ENCODE measurements at regions not wholly inside any gene's neighbourhood (a gene's known extent, or its start where the extent isn't known, plus 50 kb on each side); places are given as distances from the start of the nearest gene placed in this dataset.
"Not testable (repeated sequence)": the region's sequence is repeated elsewhere in the genome, so short reads cannot be mapped to it uniquely, and the experiment has no call there.

DNA sequence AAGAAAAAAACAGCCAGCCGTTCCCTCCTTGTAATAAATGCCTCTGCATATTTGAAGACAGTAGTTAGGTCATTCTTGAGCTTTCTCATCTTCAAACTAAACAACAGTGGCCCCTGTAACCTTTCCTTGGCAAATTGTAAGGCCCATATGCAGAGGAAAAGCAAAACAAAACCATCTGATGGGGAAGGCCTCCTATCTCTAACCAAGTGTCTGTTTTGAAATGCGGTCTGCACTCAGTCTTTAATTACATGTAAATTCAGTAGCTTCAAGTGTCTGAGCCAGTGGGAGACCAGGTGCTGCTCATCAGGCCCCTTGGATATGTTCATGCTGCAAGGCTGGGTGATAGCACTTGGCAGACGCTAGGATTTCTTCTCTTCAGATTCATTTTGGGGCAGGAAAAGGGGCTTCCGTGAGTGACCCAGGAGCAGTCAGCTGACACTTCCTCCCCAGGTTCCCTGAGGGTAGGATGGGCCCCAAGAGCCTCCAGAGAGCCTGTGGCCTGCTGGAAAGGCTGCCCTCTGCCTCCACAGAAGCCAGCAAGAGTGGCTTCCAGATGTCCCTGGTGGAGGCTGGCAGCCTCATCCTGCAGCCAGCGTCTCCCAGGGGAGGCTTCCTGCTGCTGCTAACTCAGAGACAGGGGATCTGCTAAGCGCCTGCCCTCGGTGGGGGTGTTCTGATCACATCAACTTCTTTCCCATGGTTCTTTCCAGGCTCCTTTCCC is 60.2 kb upstream of the PLGLB2 start:
- H3K4me3 ChIP-seq (ENCODE audit: low read depth, low read length): not testable (repeated sequence)
- peak; percentile 67 for DNase-seq (ENCODE audit: low read depth)

DNA sequence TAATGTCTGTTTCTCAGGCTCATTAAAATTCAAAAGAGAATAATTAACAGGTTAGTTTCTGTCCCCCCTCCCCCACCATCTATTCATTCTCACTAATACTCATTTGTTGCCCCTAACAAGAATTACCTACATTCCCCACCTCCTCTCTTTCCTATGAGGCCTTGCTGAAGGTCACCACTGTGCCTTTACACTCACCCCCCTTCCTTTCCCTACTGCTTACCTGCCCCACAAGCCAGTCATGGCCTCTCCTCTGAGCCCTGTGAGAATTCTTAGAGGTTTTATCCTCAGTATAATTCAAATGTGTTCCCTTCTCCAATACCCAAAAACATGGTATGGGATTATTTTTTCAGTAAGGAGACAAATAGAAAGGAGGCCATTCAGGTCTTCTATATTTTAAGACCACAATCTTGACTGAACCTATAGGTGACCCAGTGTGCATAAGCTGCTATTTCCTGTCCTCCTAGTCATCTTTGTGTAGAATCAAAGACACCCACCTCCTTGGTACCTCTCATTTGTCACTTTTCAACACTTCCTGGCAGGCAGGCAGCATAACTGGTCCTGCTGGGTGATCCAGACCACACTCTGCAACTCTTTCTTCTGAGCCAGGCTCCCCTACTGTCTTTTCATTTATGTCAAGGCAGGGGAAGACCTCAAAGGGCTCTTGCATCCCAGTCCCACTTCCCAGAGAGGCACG is 55.8 kb upstream of the PLGLB2 start:
- not testable (repeated sequence) for H3K4me3 ChIP-seq (ENCODE audit: low read depth, low read length); DNase-seq (ENCODE audit: low read depth)

DNA sequence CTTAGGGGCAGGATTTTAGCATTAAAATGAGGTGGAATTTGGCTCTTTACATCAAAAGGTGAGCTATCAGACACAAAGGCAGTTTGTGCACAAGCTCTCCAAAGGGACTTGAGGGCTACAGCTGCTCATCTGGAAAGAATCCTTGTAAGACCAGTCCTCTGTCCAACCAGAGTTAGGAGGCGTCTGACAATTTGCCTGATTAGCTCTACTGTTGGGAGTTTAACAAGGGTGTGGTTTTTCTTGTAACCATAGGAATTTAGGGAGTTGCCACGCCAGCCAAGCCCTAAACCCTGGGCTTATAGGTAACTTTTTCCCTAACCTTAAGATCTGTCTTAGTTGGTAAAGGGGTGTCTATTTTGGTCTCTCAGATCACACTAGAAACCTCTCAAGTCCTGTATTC is 55.0 kb upstream of the PLGLB2 start:
- DNase-seq (ENCODE audit: low read depth); H3K4me3 ChIP-seq (ENCODE audit: low read depth, low read length): not testable (repeated sequence)

DNA sequence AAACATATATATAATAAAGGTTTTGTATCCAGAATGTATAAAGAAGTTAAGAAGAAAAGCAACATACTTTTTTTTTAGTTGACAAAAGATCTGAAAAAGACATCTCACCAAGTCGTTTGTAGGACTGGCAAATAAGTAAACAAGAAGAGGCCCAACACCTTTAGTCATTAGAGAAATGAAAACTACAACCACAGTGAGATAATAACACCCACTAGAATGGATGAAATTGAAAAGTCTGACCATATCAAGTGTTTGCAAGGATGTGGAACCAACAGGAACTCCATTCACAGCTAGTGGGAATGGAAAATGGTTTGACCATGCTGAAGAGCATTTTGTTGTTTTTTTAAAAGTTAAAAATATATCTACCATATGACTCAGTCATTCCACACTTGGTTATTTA is 54.0 kb upstream of the PLGLB2 start:
- not testable (repeated sequence) for DNase-seq (ENCODE audit: low read depth); H3K4me3 ChIP-seq (ENCODE audit: low read depth, low read length)

DNA sequence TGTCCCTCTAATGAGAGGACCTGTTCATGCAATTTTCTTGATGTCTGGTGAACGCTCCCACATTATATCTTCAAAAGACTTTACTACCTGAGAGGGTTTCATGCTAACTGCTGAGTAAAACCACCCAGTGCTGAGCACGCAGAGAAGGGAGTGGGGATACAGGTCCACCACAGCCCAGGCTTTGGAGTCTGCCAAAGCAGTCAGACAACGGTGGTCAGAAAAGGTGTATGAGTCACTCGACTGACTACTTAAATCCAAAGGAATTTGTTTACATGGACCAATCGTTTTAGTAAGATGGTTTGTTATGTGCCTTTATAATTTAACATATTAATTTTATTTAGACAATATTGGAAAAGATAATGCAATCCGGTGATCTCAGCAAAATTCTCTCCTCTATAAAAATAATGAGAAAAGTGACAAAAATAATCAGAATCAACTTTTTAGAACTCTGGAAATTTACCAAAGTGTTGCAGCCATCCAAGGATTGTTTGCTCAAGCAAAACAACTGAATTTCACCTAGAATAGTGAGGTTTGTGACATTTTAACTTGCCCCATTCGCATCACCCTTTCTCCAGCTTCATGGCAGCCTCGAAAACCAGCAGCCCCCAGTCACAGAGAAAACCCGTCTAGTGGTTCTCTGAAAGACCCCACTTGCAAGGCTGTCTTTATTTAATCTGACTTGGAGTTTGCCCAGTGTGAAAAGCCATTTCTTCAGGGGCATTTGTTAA is 52.1 kb upstream of the PLGLB2 start:
- H3K4me3 ChIP-seq (ENCODE audit: low read depth, low read length): not testable (repeated sequence)
- peak; percentile 29 for DNase-seq (ENCODE audit: low read depth)
